Iris pigment epithelial cell (primary cell): ENCODE measurements at regions not wholly inside any gene's neighbourhood (a gene's known extent, or its start where the extent isn't known, plus 50 kb on each side); places are given as distances from the start of the nearest gene placed in this dataset.

Experiments
- DNase-seq: peaks from one replicate; pipeline ENCODE4 v3.0.0-alpha.2; 2011; ENCODE audit warnings: low read depth

GRCh38 chr1:29525941-29526340 is 289.6 kb downstream of the PTPRU start:
- DNase-seq: no peak

- no peak for DNase-seq
Measured at GRCh38 chr1:29524285-29525065, 288.2 kb downstream of the PTPRU start.

DNA sequence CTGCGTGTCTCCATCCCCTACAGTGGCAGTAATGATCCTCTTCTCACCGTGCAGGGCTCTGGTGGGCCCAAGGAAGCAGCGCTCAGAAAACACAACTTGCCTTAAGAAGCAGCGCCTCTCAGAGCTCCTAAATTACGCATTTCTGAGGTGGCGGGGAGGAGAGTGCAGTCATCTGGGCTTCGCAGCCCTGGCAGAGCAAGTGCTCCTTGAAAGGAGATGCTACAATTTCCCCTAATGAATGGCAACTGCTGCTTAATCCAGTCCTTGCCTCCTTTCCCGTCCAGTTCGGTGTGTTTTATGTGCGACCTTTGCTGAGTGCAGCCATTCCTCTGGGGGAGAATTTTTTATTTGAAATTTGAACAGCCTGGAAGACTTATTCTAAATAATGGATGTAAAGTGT is 287.3 kb downstream of the PTPRU start:
- DNase-seq: no peak

DNA sequence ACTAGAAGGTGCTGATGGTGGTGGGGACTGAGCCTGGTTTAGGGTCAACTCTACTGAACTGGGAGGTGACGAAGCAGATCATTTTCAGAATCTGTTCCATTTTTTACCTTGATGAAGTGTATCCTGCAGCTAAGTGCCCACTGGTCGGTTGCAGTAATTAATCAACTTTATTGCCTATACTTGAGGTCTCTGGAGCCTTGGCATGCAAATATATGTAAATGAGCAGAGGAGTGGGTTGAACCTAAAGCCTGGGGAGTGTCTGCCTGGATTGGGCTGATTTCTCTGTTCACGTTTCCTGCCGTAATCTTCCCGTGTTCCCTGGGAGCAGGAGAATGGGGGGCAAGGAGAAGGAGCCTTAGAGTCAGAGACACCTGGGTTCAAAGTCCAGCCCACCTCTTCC is 286.8 kb downstream of the PTPRU start:
- DNase-seq: no peak

DNA sequence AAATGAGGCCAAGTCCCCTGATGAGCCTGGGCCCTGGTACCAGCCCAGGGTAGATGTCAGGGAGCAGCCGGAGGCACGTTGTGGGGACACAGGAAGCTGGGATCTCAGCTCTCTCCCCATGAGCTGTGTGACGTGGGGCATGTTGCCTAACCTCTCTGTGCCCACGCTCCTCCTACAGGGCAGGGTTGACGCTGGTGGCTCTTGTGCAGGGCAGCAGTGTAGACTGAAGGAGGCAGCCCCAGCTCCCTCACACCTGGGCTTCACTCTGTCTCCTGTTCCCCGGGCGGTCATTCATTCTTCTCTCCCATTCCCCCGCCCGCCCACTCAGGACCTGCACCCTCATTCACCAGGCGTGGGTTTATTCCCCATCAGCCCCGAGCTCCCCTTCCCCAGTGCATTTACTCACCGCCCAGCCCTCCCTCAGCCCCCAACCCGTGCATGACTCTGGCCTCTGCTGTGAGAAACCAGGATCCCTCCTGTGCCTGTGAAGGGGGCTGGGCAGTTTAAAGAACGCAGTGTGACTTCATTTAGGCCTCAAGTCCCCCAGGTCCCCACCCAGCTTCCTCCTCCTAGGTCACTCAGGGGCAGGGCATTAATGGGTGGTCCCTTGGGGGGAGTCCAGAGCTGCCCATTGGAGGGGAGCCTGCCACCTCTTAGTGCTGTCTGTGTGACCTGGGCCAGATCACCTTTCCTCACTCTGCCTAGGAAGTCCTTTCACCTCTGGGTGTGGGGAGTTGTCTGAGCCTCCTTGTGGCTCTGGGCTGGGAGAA is 285.7 kb downstream of the PTPRU start:
- no peak for DNase-seq

GRCh38 chr1:29521438-29521715 is 285.1 kb downstream of the PTPRU start:
- no peak for DNase-seq

GRCh38 chr1:29520571-29521437 is 284.5 kb downstream of the PTPRU start:
- DNase-seq: no peak

DNA sequence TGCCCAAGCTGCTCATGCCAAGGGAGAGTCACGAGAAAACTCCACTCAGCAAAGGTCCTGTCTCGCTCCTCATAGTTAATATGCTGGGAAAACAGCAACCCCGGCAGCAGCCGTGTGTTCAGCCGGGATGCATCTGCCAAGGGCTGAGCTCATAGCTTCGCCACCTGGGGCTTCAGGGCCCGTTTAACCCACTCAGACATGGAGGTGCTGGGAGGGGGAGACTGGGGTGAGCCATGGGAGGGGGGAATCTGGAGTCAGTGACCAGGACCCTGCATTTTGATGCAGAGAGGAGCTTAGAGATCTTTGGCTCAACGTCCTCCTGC is 283.4 kb downstream of the PTPRU start:
- DNase-seq: no peak

GRCh38 chr1:29519108-29519787 is 282.9 kb downstream of the PTPRU start:
- no peak for DNase-seq

- DNase-seq: no peak
Measured at GRCh38 chr1:29518183-29518835, 282.0 kb downstream of the PTPRU start.

GRCh38 chr1:29517251-29518086 is 281.1 kb downstream of the PTPRU start:
- DNase-seq: no peak

GRCh38 chr1:29516063-29516820 is 279.9 kb downstream of the PTPRU start:
- no peak for DNase-seq

GRCh38 chr1:29515170-29515955 is 279.0 kb downstream of the PTPRU start:
- DNase-seq: no peak

- DNase-seq: no peak
Measured at GRCh38 chr1:29514361-29515169, 278.2 kb downstream of the PTPRU start.

DNA sequence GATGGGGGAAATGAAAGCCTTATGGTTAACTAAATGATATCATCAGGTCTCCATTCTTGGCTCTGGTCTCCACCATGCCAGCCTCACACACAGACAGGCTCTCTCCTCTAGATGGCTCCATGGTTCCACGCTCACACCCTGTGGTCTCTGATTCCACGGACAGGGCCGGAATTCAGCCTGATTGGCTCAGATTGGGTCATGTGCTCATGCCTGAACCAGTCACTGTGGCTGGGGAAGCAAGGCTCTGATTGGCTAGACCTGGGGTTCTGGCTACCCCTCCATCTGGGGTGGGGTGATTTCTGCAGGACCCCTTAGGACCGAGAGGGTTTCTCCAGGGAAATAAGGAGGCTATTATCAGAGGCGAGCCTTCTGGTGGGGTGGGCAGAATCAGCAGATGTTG is 277.0 kb downstream of the PTPRU start:
- peak; percentile 65 for DNase-seq

DNA sequence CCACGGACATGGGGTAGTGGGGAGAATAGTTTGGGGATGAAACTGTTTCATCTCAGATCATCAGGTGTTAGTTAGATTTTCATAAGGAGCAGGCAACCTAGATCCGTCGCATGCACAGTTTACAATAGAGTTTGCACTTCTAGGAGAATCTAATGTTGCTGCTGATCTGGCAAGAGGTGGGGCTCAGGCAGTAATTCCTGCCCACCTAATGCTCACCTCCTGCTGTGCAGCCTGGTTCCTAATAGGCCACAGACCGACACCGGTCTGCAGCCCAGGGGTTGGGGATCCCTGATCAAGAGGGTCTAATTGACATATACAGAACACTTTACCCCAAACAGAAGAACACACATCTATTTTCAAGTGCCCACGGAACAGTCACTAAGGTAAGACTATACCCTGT is 275.1 kb downstream of the PTPRU start:
- DNase-seq: no peak

GRCh38 chr1:29508458-29509107 is 272.3 kb downstream of the PTPRU start:
- no peak for DNase-seq

DNA sequence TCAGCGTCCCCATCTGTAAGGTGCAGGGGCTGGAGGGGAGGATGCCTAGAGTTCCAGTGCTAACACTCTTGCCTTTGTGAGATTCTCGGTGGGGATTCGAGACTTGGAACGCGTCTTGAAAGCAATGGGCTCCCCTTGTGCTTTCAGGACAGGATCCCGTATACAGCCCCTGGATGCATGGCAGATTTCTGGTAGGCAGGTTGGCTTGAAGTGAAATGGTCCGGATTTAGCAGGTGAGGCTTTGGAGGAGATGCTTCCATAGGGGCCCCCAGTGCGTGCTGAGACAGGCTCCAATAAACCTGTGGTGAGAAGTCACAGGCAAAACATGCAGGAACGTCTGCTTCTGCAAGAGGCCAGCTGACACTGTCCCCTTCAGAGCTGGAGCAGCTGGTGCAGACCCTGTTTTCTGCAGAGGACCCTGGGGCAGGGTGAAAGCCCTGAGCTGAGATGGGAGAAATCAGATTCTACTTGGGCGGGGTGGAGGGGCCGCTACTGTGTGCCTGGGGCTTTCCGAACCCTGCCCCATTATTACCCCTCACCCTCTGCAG is 270.4 kb downstream of the PTPRU start:
- DNase-seq: no peak
